PC-3 (cell line): ENCODE measurements at regions not wholly inside any gene's neighbourhood (a gene's known extent, or its start where the extent isn't known, plus 50 kb on each side); places are given as distances from the start of the nearest gene placed in this dataset.

ENCODE experiments used
- EZH2 ChIP-seq: fragments of 300-600 bp; sonication (generic); IDR thresholded peaks from one replicate; pipeline ENCODE4 v1.6.1; 2017; ENCODE audit warnings: antibody characterized with exemption, mild to moderate bottlenecking, low read length; ENCODE audit not compliant: unreplicated experiment
- EZH2phosphoT487 ChIP-seq: fragments of 300-600 bp; sonication (generic); IDR thresholded peaks from 2 replicates; pipeline ENCODE4 v1.6.1; 2018; ENCODE audit warnings: mild to moderate bottlenecking, antibody characterized with exemption, low read length, borderline replicate concordance
- TF ChIP-seq, protein P1 (sequence below): fragments of 300-600 bp; sonication (generic); conservative IDR thresholded peaks from 2 replicates; pipeline ENCODE4 v1.5.1; 2017; ENCODE audit warnings: antibody characterized with exemption, low read depth, mild to moderate bottlenecking, low read length

DNA sequence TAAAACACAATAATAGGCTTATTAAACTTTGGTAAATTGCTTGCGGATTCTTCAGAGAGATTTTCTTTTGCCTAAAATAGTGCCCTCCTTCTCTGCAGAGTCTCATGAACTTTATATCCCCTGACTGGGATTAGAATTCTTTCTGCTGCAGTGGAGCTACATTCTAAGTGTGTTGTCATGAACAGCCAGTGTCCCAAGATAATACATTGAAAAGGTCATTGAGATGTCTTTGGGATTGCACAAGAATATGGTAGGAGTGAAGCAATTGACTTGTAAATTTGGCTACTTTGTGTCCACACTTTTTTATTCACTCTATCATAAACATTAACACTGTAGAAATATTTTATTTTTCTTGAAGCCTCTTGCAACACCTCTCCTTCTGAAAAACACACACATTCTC lies 604.5 kb downstream of the GABRG2 start:
- TF ChIP-seq, protein P1, sequence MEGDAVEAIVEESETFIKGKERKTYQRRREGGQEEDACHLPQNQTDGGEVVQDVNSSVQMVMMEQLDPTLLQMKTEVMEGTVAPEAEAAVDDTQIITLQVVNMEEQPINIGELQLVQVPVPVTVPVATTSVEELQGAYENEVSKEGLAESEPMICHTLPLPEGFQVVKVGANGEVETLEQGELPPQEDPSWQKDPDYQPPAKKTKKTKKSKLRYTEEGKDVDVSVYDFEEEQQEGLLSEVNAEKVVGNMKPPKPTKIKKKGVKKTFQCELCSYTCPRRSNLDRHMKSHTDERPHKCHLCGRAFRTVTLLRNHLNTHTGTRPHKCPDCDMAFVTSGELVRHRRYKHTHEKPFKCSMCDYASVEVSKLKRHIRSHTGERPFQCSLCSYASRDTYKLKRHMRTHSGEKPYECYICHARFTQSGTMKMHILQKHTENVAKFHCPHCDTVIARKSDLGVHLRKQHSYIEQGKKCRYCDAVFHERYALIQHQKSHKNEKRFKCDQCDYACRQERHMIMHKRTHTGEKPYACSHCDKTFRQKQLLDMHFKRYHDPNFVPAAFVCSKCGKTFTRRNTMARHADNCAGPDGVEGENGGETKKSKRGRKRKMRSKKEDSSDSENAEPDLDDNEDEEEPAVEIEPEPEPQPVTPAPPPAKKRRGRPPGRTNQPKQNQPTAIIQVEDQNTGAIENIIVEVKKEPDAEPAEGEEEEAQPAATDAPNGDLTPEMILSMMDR: no peak
- TF ChIP-seq EZH2 (no peak), EZH2phosphoT487 (no peak)
